CD14-positive monocyte (primary cell): ENCODE measurements at regions not wholly inside any gene's neighbourhood (a gene's known extent, or its start where the extent isn't known, plus 50 kb on each side); places are given as distances from the start of the nearest gene placed in this dataset.

Experiments used
- DNase-seq, 3 donors: peaks; one replicate each; pipeline ENCODE4 v3.0.0-alpha.2; 2011 to 2022
- H2AFZ ChIP-seq: 2 replicates; pipeline ENCODE4 v1.6.0; 2012; ENCODE audit warnings: mild to moderate bottlenecking, low read depth, low read length, inconsistent platforms; ENCODE audit not compliant: insufficient read depth, poor library complexity, severe bottlenecking
- H3K27ac ChIP-seq, 2 donors: 1 replicate in 1 of 2; 2 replicates in 1 of 2; pipeline ENCODE4 v1.5.1; 2012 to 2013; ENCODE audit warnings: low read length in 2 of 2, control low read depth in 1 of 2, inconsistent platforms in 1 of 2, low read depth in 1 of 2, mild to moderate bottlenecking in 1 of 2
- H3K27me3 ChIP-seq, 2 donors: one replicate each; pipeline versions ENCODE4 v1.6.0 to v1.6.1; 2011 to 2013; ENCODE audit warnings: low read length in 2 of 2; ENCODE audit not compliant: control insufficient read depth in 2 of 2, insufficient read depth in 2 of 2
- H3K36me3 ChIP-seq, 2 donors: replicated peaks in 1 of 2; 1 replicate in 1 of 2; 2 replicates in 1 of 2; pipeline versions ENCODE4 v1.5.1 to v1.6.1; 2012 to 2013; ENCODE audit warnings: low read length in 2 of 2, control low read depth in 1 of 2, inconsistent platforms in 1 of 2, mild to moderate bottlenecking in 1 of 2; ENCODE audit not compliant: insufficient read depth in 2 of 2, control insufficient read depth in 1 of 2
- H3K4me1 ChIP-seq, 2 donors: 1 replicate in 1 of 2; 2 replicates in 1 of 2; pipeline versions ENCODE4 v1.5.1 to v1.6.1; 2012 to 2013; ENCODE audit warnings: low read length in 2 of 2, control low read depth in 1 of 2, inconsistent platforms in 1 of 2, mild to moderate bottlenecking in 1 of 2, moderate library complexity in 1 of 2; ENCODE audit not compliant: insufficient read depth in 2 of 2, control insufficient read depth in 1 of 2
- H3K4me2 ChIP-seq: replicated peaks from 2 replicates; pipeline ENCODE3; 2012; ENCODE audit warnings: low read length, moderate library complexity, mild to moderate bottlenecking; ENCODE audit not compliant: poor library complexity, severe bottlenecking; ENCODE audit errors: extremely low read depth
- H3K4me3 ChIP-seq, 3 experiments: fragments of 200-600 bp in 1 of 3; sonication (generic) in 1 of 3; replicated peaks in 1 of 3; 1 replicate in 2 of 3; 2 replicates in 1 of 3; pipeline ENCODE4 v1.5.1; 2011 to 2013; ENCODE audit warnings: low read length in 3 of 3, mild to moderate bottlenecking in 3 of 3, control low read depth in 2 of 3, low read depth in 2 of 3, inconsistent platforms in 1 of 3, moderate library complexity in 1 of 3
- H3K79me2 ChIP-seq: 2 replicates; pipeline ENCODE4 v1.6.0; 2012; ENCODE audit warnings: mild to moderate bottlenecking, control low read depth, inconsistent platforms, low read length, moderate library complexity; ENCODE audit not compliant: insufficient read depth
- H3K9ac ChIP-seq: 2 replicates; pipeline ENCODE4 v1.6.0; 2017; ENCODE audit warnings: low read length, mild to moderate bottlenecking; ENCODE audit not compliant: insufficient read depth, poor library complexity, severe bottlenecking
- H3K9me3 ChIP-seq, 2 donors: replicated peaks in 1 of 2; 1 replicate in 1 of 2; 2 replicates in 1 of 2; pipeline versions ENCODE4 v1.5.1 to v1.6.1; 2012 to 2013; ENCODE audit warnings: low read length in 2 of 2, control low read depth in 1 of 2; ENCODE audit not compliant: control insufficient read depth in 1 of 2, insufficient read depth in 1 of 2
- H4K20me1 ChIP-seq: 2 replicates; pipeline ENCODE4 v1.6.0; 2012; ENCODE audit warnings: mild to moderate bottlenecking, low read length, control low read depth, moderate library complexity; ENCODE audit not compliant: insufficient read depth
- H3K27ac Mint-ChIP-seq, 7 donors: one replicate each; pipeline ENCODE4 v1.8.0; 2020; ENCODE audit warnings: mild to moderate bottlenecking in 7 of 7, mixed read lengths in 7 of 7, moderate library complexity in 6 of 7, inconsistent platforms in 2 of 7
- H3K27me3 Mint-ChIP-seq, 3 donors: one replicate each; pipeline ENCODE4 v1.8.0; 2021 to 2022; ENCODE audit warnings: low read depth in 3 of 3, mild to moderate bottlenecking in 3 of 3, mixed read lengths in 3 of 3, moderate library complexity in 3 of 3, inconsistent platforms in 1 of 3
- H3K36me3 Mint-ChIP-seq, 2 donors: one replicate each; pipeline ENCODE4 v1.8.0; 2020; ENCODE audit warnings: mixed read lengths in 2 of 2, inconsistent platforms in 1 of 2, mild to moderate bottlenecking in 1 of 2
- H3K4me1 Mint-ChIP-seq: one replicate; pipeline ENCODE4 v1.8.0; 2020; ENCODE audit warnings: mild to moderate bottlenecking, mixed read lengths
- H3K4me3 Mint-ChIP-seq, 2 donors: one replicate each; pipeline ENCODE4 v1.8.0; 2020; ENCODE audit warnings: mild to moderate bottlenecking in 2 of 2, mixed read lengths in 2 of 2, moderate library complexity in 1 of 2
- H3K9me3 Mint-ChIP-seq, 7 donors: one replicate each; pipeline ENCODE4 v1.8.0; 2020 to 2022; ENCODE audit warnings: mixed read lengths in 7 of 7, mild to moderate bottlenecking in 6 of 7, moderate library complexity in 6 of 7, inconsistent platforms in 2 of 7
- CTCF ChIP-seq: fragments of 200-600 bp; IDR thresholded peaks from one replicate; pipeline ENCODE4 v1.8.0; 2022; ENCODE audit warnings: antibody characterized with exemption, mild to moderate bottlenecking
- WGBS: methylation state at CpG from one replicate; pipeline ENCODE4 v1.1.5; 2013; ENCODE audit warnings: missing lambda C conversion rate; ENCODE audit not compliant: insufficient coverage; 5-methylcytosine and 5-hydroxymethylcytosine counted together
- intact Hi-C, 2 donors: fragments of 100-400 bp; cut with micrococcal nuclease; formaldehyde crosslinking; loops; one replicate each; pipeline versions ENCODE4 v1.15.0 to v1.15.1; 2023

- Histone ChIP-seq H3K4me2 (no peak overlapping the region), H3K36me3 (no peaks in the 10 kb centered on the region), H3K9me3 (no peaks in the 10 kb centered on the region), H3K4me1 (no peaks in the 10 kb centered on the region), H3K79me2 (no peaks in the 10 kb centered on the region), H3K4me3 (no peak overlapping the region), H3K27me3 (no peaks in the 10 kb centered on the region), H4K20me1 (no peaks in the 10 kb centered on the region), H3K27ac (no peak overlapping the region), H2AFZ (no peak overlapping the region), H3K9ac (no peak overlapping the region)
- Mint-ChIP-seq H3K4me1 (no peaks in the 10 kb centered on the region), H3K9me3 (peaks cover 0 to 3% (median 0%) of the 10 kb centered on the region in 7 donors), H3K27ac (no peak overlapping the region), H3K36me3 (no peaks in the 10 kb centered on the region), H3K27me3 (peaks cover 3 to 6% (median 3%) of the 10 kb centered on the region in 3 donors), H3K4me3 (no peak overlapping the region)
- intact Hi-C loops = no loop called here
- DNase-seq = no peak
- TF ChIP-seq CTCF = no peak
- WGBS = 83% methylated on average over 2 of the region's 3 CpGs
Measured at GRCh38 chr11:109783840-109784239, 309.4 kb upstream of the ZC3H12C start.

- H3K27ac ChIP-seq = no peak overlapping the region
- Mint-ChIP-seq H3K27ac (no peak overlapping the region), H3K27me3 (peaks cover 3 to 6% (median 4%) of the 10 kb centered on the region in 3 donors), H3K9me3 (peaks cover 0 to 3% (median 0%) of the 10 kb centered on the region in 7 donors), H3K4me3 (no peak overlapping the region), H3K4me1 (no peaks in the 10 kb centered on the region), H3K36me3 (no peaks in the 10 kb centered on the region)
- H3K36me3 ChIP-seq = no peaks in the 10 kb centered on the region
- no peak for TF ChIP-seq CTCF
- H3K79me2 ChIP-seq = no peaks in the 10 kb centered on the region
- H3K4me1 ChIP-seq = no peaks in the 10 kb centered on the region
- H3K27me3 ChIP-seq = no peaks in the 10 kb centered on the region
- no peaks in the 10 kb centered on the region for H3K9me3 ChIP-seq
- H3K9ac ChIP-seq = no peak overlapping the region
- H3K4me3 ChIP-seq = no peak overlapping the region
- intact Hi-C loops = no loop called here
- H3K4me2 ChIP-seq = no peak overlapping the region
- no peaks in the 10 kb centered on the region for H4K20me1 ChIP-seq
- H2AFZ ChIP-seq = no peak overlapping the region
- no peak for DNase-seq
- no CpG with 5 or more reads among the region's 3 CpGs for WGBS
Measured at GRCh38 chr11:109784536-109784935, 308.7 kb upstream of the ZC3H12C start.
